ENCODE measurements at regions not wholly inside any gene's neighbourhood (a gene's known extent, or its start where the extent isn't known, plus 50 kb on each side); places are given as distances from the start of the nearest gene placed in this dataset.
"Not testable (repeated sequence)": the region's sequence is repeated elsewhere in the genome, so short reads cannot be mapped to it uniquely, and the experiment has no call there.

- no peaks in the 10 kb centered on the region for H3K79me2 ChIP-seq (ENCODE audit: insufficient read depth)
- no peaks in the 10 kb centered on the region for H3K9me3 ChIP-seq (ENCODE audit: low read depth)
- no peak overlapping the region for H3K27ac ChIP-seq
- WGBS, 2 experiments (ENCODE audit: low coverage in 1 of 2, low lambda C conversion rate in 2 of 2, missing lambda C conversion rate in 2 of 2): 95 to 97% methylated on average over 1 of the region's 1 CpG
- no peaks in the 10 kb centered on the region for H4K20me1 ChIP-seq (ENCODE audit: insufficient read depth)
- peaks cover 10% of the 10 kb centered on the region; the same call in 1 of the 2 replicates for H3K4me1 ChIP-seq (ENCODE audit: insufficient read depth)
- no peaks in the 10 kb centered on the region for H3K27me3 ChIP-seq (replicated peaks; ENCODE audit: insufficient read depth)
- H3K36me3 ChIP-seq (ENCODE audit: low read depth): no peaks in the 10 kb centered on the region
- no peaks in the 10 kb centered on the region for H3F3A ChIP-seq (ENCODE audit: insufficient read depth)
- H3K4me2 ChIP-seq (ENCODE audit: unreplicated experiment): no peak overlapping the region
- in situ Hi-C loops (cut with MboI): no loop called here
- H3K4me3 ChIP-seq: no peak overlapping the region
- DNase-seq: no peak
- no peak for TF ChIP-seq EZH2 (IDR thresholded peaks at IDR 0.05; ENCODE audit: insufficient read depth, poor library complexity, severe bottlenecking)
- no peak for TF ChIP-seq EZH2phosphoT487 (IDR thresholded peaks at IDR 0.05; ENCODE audit: insufficient read depth, low read depth)
- H3K9me2 ChIP-seq (ENCODE audit: insufficient read depth): no peaks in the 10 kb centered on the region
- H2AFZ ChIP-seq: no peak overlapping the region
- H3K9ac ChIP-seq: no peak overlapping the region
Measured at GRCh38 chr4:17020451-17020850, 122.0 kb upstream of the LDB2 start.

GRCh38 chr4:17018621-17019020 lies 120.2 kb upstream of the LDB2 start:
- H3K4me1 ChIP-seq (ENCODE audit: insufficient read depth); H3K27me3 ChIP-seq (replicated peaks; ENCODE audit: insufficient read depth); DNase-seq; H3K4me3 ChIP-seq; H3K36me3 ChIP-seq (ENCODE audit: low read depth); H3K9ac ChIP-seq; H3K9me3 ChIP-seq (ENCODE audit: low read depth); in situ Hi-C loops (cut with MboI); H2AFZ ChIP-seq; H3K27ac ChIP-seq; H4K20me1 ChIP-seq (ENCODE audit: insufficient read depth); H3K79me2 ChIP-seq (ENCODE audit: insufficient read depth); H3F3A ChIP-seq (ENCODE audit: insufficient read depth); H3K9me2 ChIP-seq (ENCODE audit: insufficient read depth); H3K4me2 ChIP-seq (ENCODE audit: unreplicated experiment): not testable (repeated sequence)
- 94 to 96% methylated on average over 1 of the region's 1 CpG for WGBS, 2 experiments (ENCODE audit: low coverage in 1 of 2, low lambda C conversion rate in 2 of 2, missing lambda C conversion rate in 2 of 2)

DNA sequence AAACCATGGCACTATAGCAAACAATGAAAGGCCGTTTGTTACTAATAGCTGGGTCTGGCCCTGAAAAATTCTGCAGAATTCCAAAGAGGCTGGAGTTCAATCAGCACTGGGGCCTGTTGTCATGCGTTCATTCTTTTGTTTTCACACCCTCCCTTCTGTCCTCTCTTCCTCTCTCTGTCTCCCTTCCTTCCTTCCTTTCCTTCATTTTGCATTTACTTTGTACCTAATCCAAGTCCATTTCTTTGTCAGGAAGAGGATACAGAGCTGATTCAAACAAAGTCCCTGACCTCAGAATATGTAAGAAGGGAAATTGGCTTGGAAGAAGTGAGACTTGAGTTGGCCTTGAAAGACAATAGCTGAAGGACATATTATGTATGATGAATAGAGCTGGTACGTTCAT lies 119.6 kb upstream of the LDB2 start:
- WGBS, 2 experiments (ENCODE audit: low coverage in 1 of 2, low lambda C conversion rate in 2 of 2, missing lambda C conversion rate in 2 of 2): 72 to 76% methylated on average over 3 of the region's 3 CpGs
- H3K9me3 ChIP-seq (ENCODE audit: low read depth): no peaks in the 10 kb centered on the region
- H3K4me1 ChIP-seq (ENCODE audit: insufficient read depth): peaks cover 5% of the 10 kb centered on the region
- no peak overlapping the region for H3K4me2 ChIP-seq (ENCODE audit: unreplicated experiment)
- H4K20me1 ChIP-seq (ENCODE audit: insufficient read depth): no peaks in the 10 kb centered on the region
- peak overlapping the region; percentile 76 for H2AFZ ChIP-seq
- TF ChIP-seq EZH2 (IDR thresholded peaks at IDR 0.05; ENCODE audit: insufficient read depth, poor library complexity, severe bottlenecking): no peak
- no peak for TF ChIP-seq EZH2phosphoT487 (IDR thresholded peaks at IDR 0.05; ENCODE audit: insufficient read depth, low read depth)
- in situ Hi-C loops (cut with MboI): no loop called here
- H3K9me2 ChIP-seq (ENCODE audit: insufficient read depth): no peaks in the 10 kb centered on the region
- no peaks in the 10 kb centered on the region for H3K79me2 ChIP-seq (ENCODE audit: insufficient read depth)
- no peak overlapping the region for H3K4me3 ChIP-seq
- no peaks in the 10 kb centered on the region for H3K36me3 ChIP-seq (ENCODE audit: low read depth)
- no peak for DNase-seq
- H3K9ac ChIP-seq: no peak overlapping the region
- H3F3A ChIP-seq (ENCODE audit: insufficient read depth): peaks cover 11% of the 10 kb centered on the region; the same call in 1 of the 2 replicates
- no peaks in the 10 kb centered on the region for H3K27me3 ChIP-seq (replicated peaks; ENCODE audit: insufficient read depth)
- H3K27ac ChIP-seq: no peak overlapping the region

DNA sequence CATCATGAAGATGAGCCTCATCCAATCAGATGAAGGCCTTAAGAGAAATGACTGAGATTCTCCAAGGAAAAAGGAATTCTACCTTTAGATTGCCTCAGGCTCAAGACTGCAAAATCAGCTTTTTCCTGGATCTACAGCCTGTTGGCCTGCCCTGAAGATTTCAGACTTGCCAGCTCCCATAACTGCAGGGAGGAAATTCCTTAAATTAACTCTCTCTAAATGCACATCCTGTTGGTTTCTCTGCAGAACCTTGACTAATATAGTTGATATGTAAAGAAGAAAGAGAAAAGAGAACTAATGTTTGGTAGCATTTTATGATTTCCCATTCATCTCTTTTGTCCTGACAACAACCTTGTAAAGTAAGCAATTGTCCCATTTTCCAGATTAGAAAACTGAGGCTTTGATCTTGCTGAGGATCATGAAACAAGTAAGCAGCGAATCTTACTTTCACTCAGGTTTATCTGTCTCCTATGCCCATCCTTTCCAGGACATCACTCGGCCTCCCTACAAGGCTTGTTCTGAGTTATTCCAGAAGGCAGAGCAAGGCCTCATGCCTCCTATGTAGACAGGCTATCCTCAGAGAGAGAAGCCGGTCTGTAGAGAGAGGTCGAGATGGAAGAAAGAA lies 115.0 kb upstream of the LDB2 start:
- peak overlapping the region; percentile 49 for H3K4me2 ChIP-seq (ENCODE audit: unreplicated experiment)
- 97 to 100% methylated on average over 4 of the region's 4 CpGs for WGBS, 2 experiments (ENCODE audit: low coverage in 1 of 2, low lambda C conversion rate in 2 of 2, missing lambda C conversion rate in 2 of 2)

GRCh38 chr4:17012451-17012850 lies 114.0 kb upstream of the LDB2 start:
- WGBS, 2 experiments (ENCODE audit: low coverage in 1 of 2, low lambda C conversion rate in 2 of 2, missing lambda C conversion rate in 2 of 2): 51 to 60% methylated on average over 3 of the region's 3 CpGs
- in situ Hi-C loops (cut with MboI): no loop called here
- no peak overlapping the region for H3K27ac ChIP-seq
- H3K27me3 ChIP-seq (replicated peaks; ENCODE audit: insufficient read depth): no peaks in the 10 kb centered on the region
- no peaks in the 10 kb centered on the region for H3K9me2 ChIP-seq (ENCODE audit: insufficient read depth)
- TF ChIP-seq EZH2 (IDR thresholded peaks at IDR 0.05; ENCODE audit: insufficient read depth, poor library complexity, severe bottlenecking) (no peak), EZH2phosphoT487 (IDR thresholded peaks at IDR 0.05; ENCODE audit: insufficient read depth, low read depth) (no peak)
- H3K79me2 ChIP-seq (ENCODE audit: insufficient read depth): no peaks in the 10 kb centered on the region
- no peak overlapping the region for H3K4me3 ChIP-seq
- H3K9ac ChIP-seq: no peak overlapping the region
- peaks cover 5% of the 10 kb centered on the region for H3K4me1 ChIP-seq (ENCODE audit: insufficient read depth)
- H2AFZ ChIP-seq: no peak overlapping the region
- no peak overlapping the region for H3K4me2 ChIP-seq (ENCODE audit: unreplicated experiment)
- DNase-seq: no peak
- H3F3A ChIP-seq (ENCODE audit: insufficient read depth): peaks cover 11% of the 10 kb centered on the region; the same call in 1 of the 2 replicates
- no peaks in the 10 kb centered on the region for H3K9me3 ChIP-seq (ENCODE audit: low read depth)
- no peaks in the 10 kb centered on the region for H3K36me3 ChIP-seq (ENCODE audit: low read depth)
- H4K20me1 ChIP-seq (ENCODE audit: insufficient read depth): no peaks in the 10 kb centered on the region

More for the DNA sequence above, 115.0 kb upstream of the LDB2 start:
- Histone ChIP-seq H3K27me3 (replicated peaks; ENCODE audit: insufficient read depth) (no peaks in the 10 kb centered on the region), H3K79me2 (ENCODE audit: insufficient read depth) (no peaks in the 10 kb centered on the region), H3K4me1 (ENCODE audit: insufficient read depth) (peaks cover 5% of the 10 kb centered on the region), H3K4me3 (no peak overlapping the region), H3K9me3 (ENCODE audit: low read depth) (no peaks in the 10 kb centered on the region), H4K20me1 (ENCODE audit: insufficient read depth) (no peaks in the 10 kb centered on the region), H3K9me2 (ENCODE audit: insufficient read depth) (no peaks in the 10 kb centered on the region), H3K9ac (no peak overlapping the region), H2AFZ (peak overlapping the region; percentile 69), H3K36me3 (ENCODE audit: low read depth) (no peaks in the 10 kb centered on the region), H3F3A (ENCODE audit: insufficient read depth) (peaks cover 11% of the 10 kb centered on the region; the same call in 1 of the 2 replicates), H3K27ac (no peak overlapping the region)
- peak; percentile 64 for DNase-seq
- TF ChIP-seq EZH2phosphoT487 (IDR thresholded peaks at IDR 0.05; ENCODE audit: insufficient read depth, low read depth): no peak
- TF ChIP-seq EZH2 (IDR thresholded peaks at IDR 0.05; ENCODE audit: insufficient read depth, poor library complexity, severe bottlenecking): no peak
- in situ Hi-C loops (cut with MboI): no loop called here
